Activated naive CD4-positive, alpha-beta T cell treated with anti-CD3 and anti-CD28 coated beads, Interleukin-2, amount 50 U/mL, for 72 hours (primary cell): ENCODE measurements at regions not wholly inside any gene's neighbourhood (a gene's known extent, or its start where the extent isn't known, plus 50 kb on each side); places are given as distances from the start of the nearest gene placed in this dataset.
"Not testable (repeated sequence)": the region's sequence is repeated elsewhere in the genome, so short reads cannot be mapped to it uniquely, and the experiment has no call there.

Source experiments
- ATAC-seq, 2 donors: fragments of 150-1000 bp; cut with Tn5 transposase; 2 replicates each; pipeline ENCODE4 v1.10.0; 2021; ENCODE audit warnings: mild to moderate bottlenecking in 2 of 2, moderate library complexity in 2 of 2
- DNase-seq, 2 donors: peaks; one replicate each; pipeline ENCODE4 v3.0.0; 2021 to 2022; ENCODE audit warnings: low spot score in 2 of 2
- H3K27ac Mint-ChIP-seq, 2 donors: one replicate each; pipeline ENCODE4 v1.8.0; 2022; ENCODE audit warnings: mild to moderate bottlenecking in 2 of 2, mixed read lengths in 2 of 2
- H3K36me3 Mint-ChIP-seq, 2 donors: one replicate each; pipeline ENCODE4 v1.8.0; 2022; ENCODE audit warnings: mixed read lengths in 2 of 2
- H3K9me3 Mint-ChIP-seq, 2 donors: one replicate each; pipeline ENCODE4 v1.8.0; 2022; ENCODE audit warnings: mixed read lengths in 2 of 2

DNA sequence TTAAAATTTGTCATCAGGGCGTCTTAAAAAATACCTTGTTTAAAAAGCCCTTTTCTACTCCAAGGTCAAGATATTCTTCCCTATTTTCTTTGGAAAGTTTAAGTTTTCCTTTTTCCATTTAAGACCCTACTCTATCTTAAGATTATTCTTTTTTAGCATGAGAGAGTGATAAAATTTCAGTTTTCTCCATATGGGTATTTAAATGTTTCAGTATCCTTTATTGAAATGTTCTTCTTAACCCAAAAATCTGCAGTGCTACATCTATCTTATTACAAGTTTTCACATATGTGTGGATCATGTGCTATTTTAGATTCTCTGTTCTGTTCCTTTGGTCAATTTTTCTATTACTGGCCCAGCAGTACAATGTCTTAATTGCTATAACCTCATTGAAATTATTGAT is 202.2 kb downstream of the TTC6 start:
- no peak overlapping the region for H3K27ac Mint-ChIP-seq
- DNase-seq: no peak
- H3K36me3 Mint-ChIP-seq: no peaks in the 10 kb centered on the region
- H3K9me3 Mint-ChIP-seq: peaks cover 0 to 9% of the 10 kb centered on the region in 2 donors
- ATAC-seq: no peak

DNA sequence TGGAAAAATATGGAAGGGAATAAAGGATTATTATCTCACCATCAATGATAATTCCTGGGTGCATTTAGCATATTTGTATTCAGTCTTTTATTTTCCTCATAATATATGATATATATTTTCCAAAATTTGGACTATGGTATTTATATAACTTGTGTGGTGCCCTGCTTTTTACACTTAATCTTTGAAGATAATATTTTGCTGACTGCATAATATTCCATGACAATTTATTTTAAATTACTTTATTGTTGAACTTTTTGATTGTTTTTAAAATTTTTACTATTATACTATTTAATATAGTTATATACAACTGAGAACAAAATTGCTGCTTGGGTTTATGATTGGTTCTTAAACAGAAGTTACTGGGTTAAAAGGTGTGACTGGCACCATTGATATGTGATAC is 212.3 kb downstream of the TTC6 start:
- DNase-seq (no peak), ATAC-seq (no peak)
- no peaks in the 10 kb centered on the region for H3K36me3 Mint-ChIP-seq
- no peaks in the 10 kb centered on the region for H3K9me3 Mint-ChIP-seq
- no peak overlapping the region for H3K27ac Mint-ChIP-seq

DNA sequence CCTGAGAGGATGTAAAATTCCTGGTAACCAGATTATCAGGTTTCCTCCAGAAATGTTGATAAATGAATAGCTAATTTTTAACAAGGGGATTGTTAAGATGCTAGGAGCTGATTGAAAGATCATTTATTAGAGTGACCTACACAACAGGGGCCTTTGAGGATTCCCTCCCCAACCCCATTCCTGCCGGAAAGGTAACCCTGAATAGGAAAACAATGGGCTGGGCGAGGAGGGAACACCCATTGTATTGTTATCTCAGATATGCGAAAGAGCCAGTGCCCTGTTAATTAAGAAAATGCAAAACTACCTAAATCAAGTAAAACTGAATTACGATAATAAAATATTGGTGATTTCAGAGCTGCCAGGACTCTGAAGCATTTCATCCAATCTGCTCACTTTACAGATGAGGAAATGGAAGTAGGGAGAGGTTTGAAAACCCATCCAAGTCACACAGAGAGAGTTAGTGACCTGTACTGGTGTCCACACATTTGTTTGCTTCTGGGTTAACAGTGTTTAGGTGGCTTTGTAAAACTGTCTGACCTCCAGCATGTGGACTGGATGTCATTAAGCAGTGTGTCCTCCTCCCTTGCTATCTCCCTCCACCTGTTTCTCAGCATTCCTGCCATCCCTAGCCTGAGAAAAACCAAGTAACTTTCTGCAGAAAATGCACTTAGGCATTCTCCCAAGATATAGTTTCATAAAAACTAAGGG is 214.8 kb downstream of the TTC6 start:
- ATAC-seq (no peak), DNase-seq (no peak)
- Mint-ChIP-seq H3K27ac (no peak overlapping the region), H3K36me3 (no peaks in the 10 kb centered on the region), H3K9me3 (no peaks in the 10 kb centered on the region)

DNA sequence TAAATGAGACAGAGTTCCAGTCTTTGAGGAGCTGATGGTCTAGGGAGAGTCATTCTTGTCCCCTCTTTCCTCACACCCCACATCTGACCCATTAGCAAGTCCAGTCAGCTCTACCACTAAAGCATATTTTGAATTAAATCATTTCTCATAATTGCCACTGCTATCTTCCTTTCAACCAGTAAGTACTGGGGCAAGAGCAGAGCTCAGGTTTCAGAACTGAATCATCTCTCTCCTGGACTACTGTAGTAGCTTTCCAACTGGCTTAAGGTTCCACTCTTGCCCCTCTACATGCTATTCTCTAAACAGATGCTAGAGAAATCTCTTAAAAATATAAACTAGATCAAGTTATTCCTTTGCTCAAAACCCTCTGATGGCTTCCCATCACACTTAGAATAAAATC is 218.3 kb downstream of the TTC6 start:
- no peaks in the 10 kb centered on the region for H3K9me3 Mint-ChIP-seq
- ATAC-seq: no peak

DNA sequence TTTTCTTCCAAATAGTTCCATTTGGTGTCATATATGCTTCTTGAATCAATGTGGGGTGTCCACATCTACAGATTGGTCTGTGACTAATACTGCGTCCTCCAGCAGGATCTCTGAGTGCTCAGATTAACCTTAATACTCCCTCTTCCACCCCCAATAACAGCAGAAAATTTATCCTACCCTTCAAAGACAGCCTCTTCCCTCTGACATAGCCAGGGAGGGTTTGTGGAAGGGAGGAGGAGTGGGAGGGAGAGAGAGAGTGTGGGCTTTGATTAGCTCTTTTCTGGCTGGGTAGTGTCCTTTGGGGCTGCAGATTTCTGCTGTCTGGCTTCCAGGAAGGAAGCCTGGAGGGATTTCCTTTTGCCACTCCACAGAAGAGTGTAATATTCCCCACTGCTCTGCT is 220.7 kb downstream of the TTC6 start:
- ATAC-seq (no peak), DNase-seq (no peak)
- no peaks in the 10 kb centered on the region for H3K36me3 Mint-ChIP-seq
- H3K27ac Mint-ChIP-seq: no peak overlapping the region
- H3K9me3 Mint-ChIP-seq: no peaks in the 10 kb centered on the region

More for the DNA sequence above, 218.3 kb downstream of the TTC6 start:
- DNase-seq: no peak
- no peaks in the 10 kb centered on the region for H3K36me3 Mint-ChIP-seq
- no peak overlapping the region for H3K27ac Mint-ChIP-seq

DNA sequence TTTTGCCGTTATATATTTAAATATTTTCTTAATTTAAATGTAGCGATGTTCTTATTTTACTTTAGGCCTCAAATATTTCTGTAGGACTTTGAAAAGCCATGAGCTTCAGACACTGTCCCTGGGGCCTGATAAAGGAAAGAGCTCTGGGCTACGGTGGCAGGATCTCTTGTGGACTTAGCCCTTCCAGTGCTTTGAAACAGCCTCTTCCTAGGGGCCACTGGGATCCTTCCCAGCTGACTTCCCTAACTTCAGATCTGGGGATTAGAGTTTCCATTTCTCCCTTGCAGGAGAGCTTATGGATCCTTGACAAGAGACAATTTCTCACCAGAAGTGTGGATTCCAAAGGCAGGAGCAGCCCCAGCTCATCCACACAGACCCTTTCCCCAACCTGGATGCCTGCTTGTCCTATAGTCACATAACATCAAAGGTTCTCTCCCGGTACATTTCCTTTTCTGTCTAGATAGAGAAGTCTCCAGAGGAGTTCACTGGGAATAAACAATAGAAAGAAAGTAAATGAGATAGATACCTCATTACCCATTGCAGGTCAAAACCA is 221.4 kb downstream of the TTC6 start:
- Mint-ChIP-seq H3K27ac (no peak overlapping the region), H3K36me3 (no peaks in the 10 kb centered on the region), H3K9me3 (no peaks in the 10 kb centered on the region)
- no peak for DNase-seq
- no peak for ATAC-seq

DNA sequence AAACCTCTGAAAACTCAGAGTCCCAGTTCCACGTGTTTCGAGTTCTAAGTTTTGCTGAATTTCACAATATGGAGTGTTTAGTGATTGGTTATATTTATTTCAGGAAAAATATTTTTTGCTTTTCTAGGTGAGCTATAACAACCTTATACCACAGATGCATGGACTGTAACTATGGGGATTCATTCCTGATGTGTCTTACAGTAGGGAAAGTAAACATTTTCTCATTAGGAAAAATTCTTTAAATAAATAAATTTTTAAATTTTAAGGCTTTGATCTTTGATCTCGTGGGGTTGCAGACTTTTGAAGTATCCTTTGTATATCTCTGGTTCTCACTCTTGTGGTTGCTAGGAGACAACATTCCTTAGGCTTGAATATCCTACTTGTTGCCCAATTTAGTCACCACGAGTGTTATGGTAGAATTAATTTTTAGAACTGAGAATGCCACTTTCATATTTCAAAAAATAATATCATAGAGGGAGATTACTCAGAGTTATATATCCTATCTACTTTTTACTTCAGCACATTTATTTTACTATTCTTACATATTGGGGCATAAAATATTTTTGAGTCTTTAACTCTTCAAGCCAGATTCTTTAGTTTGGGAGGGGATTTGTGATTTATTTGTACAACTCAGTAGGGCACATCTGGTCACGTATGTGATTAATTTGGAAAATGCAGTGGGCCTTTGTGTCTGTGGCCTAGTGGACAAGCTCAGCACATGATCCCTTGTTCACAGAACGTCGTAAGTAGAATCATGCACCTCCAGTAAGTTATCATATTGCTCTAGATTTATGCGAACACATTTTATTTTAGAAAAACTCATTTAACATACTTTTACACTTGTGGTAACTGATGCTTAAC is 224.0 kb downstream of the TTC6 start:
- Mint-ChIP-seq H3K9me3 (no peaks in the 10 kb centered on the region), H3K36me3 (no peaks in the 10 kb centered on the region), H3K27ac (no peak overlapping the region)
- no peak for DNase-seq
- no peak for ATAC-seq

DNA sequence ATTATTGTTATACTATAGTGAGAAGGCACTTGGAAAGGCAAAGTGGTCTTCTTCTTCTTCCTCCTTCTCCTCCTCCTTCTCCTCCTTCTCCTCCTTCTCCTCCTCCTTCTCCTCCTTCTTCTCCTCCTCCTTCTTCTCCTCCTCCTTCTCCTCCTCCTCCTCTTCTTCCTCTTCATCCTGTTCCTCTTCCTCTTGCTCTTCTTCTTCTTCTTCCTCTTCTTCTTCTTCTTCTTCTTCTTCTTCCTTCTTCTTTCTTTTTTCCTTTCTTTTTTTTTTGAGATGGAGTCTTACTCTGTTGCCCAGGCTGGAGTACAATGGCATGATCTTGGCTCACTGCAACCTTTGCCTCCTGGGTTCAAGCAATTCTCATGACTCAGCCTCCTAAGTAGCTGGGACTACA is 225.4 kb downstream of the TTC6 start:
- not testable (repeated sequence) for H3K27ac Mint-ChIP-seq, H3K9me3 Mint-ChIP-seq, ATAC-seq, DNase-seq, H3K36me3 Mint-ChIP-seq

DNA sequence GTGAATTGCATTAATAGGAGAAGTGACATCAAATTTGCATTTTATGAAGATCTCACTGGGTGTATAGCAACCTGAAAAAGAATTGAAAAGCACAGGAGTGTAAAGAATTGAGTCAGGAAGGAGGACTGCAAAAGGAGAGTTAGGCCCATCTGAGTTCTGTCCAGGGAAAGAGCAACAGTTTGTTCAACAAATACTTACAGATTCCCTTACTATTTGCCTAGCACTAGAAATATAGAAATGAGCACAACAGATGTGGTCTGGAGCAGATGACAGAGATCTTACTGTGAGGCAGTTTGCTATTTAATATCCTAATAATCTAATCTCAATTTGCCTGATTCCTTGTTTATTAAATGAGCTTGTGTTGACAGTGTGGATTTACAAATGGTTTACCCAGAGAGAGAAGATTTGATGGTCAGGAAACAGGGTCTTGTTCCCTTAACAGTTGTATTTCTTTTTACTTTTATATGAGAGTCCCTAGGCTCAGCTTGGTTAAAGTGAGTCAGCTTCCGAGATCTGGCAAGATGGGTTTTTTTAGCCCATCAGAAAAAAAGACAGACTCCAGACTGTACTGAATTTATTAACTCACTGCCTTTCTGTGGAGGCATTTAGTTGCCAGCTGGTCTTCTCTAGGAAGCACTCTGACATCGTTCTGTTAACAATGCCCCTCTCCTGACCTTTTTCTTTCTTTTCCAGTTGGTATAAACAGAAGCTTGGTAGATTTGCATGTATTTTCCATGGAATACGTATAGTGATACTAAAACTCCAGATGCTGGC is 229.7 kb downstream of the TTC6 start:
- H3K36me3 Mint-ChIP-seq: no peaks in the 10 kb centered on the region
- DNase-seq (no peak), ATAC-seq (no peak)
- no peak overlapping the region for H3K27ac Mint-ChIP-seq
- H3K9me3 Mint-ChIP-seq: no peaks in the 10 kb centered on the region

DNA sequence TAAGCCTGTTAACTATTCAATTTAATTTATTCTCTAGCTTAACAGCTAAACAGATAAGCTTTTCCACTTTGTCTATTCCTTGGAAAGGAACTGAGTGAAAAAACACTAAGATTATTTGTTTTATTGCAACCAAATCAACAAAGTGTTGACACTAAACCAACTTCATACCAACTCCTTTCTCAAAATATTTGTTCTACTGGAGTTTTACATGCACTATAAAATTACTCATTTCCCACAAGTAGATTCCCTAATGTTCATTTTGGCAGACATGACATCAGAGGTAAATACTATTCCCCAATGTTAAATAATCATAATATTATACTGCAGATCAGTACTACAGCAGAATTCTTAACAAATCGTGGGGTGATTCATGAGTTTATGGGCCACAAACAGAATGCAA is 231.4 kb downstream of the TTC6 start:
- Mint-ChIP-seq H3K36me3 (peaks cover 0 to 10% of the 10 kb centered on the region in 2 donors), H3K27ac (no peak overlapping the region), H3K9me3 (peaks cover 0 to 10% of the 10 kb centered on the region in 2 donors)
- DNase-seq (no peak), ATAC-seq (no peak)

DNA sequence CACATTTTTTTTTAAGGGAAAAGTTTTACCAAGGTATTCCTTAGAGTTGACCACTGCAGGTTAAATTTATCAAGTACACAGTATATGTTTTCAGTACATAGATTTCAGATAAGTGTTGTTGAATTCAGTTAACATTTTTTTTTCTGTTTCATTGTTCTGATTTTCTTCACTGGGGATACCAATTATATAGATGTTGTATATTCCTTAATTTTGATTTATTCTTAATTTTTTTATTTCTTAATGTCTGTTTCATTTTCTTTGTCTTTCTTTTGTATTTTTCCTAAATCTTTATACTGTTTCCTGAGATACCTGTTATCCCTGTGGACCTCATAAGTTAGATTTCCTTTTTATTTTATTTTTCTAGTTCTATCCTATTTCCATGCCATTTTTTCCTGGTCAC is 234.8 kb downstream of the TTC6 start:
- ATAC-seq (no peak), DNase-seq (no peak)
- Mint-ChIP-seq H3K27ac (no peak overlapping the region), H3K9me3 (peaks cover 11 to 19% of the 10 kb centered on the region in 2 donors), H3K36me3 (peaks cover 0 to 18% of the 10 kb centered on the region in 2 donors)

DNA sequence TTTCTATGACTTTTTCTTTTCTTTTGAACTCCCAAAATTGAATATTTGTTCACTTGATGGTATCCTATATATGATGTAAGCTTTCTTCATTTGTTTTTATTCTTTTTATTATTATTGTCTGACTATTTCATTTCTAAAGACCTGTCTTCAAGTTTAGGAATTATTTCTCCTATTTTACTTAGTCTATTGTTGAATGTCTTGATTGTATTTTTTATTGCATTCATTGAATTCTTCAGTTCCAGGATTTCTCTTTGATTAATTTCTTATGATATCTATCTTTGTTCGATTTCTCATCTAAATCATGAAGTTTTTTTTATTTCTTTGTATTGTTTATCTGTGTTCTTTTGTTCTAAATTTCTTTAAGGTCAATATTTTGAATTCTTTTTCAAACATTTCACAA is 238.8 kb downstream of the TTC6 start:
- H3K27ac Mint-ChIP-seq: no peak overlapping the region
- ATAC-seq (no peak), DNase-seq (no peak)
- H3K36me3 Mint-ChIP-seq: peaks cover 0 to 21% of the 10 kb centered on the region in 2 donors
- H3K9me3 Mint-ChIP-seq: peaks cover 27 to 28% of the 10 kb centered on the region in 2 donors

DNA sequence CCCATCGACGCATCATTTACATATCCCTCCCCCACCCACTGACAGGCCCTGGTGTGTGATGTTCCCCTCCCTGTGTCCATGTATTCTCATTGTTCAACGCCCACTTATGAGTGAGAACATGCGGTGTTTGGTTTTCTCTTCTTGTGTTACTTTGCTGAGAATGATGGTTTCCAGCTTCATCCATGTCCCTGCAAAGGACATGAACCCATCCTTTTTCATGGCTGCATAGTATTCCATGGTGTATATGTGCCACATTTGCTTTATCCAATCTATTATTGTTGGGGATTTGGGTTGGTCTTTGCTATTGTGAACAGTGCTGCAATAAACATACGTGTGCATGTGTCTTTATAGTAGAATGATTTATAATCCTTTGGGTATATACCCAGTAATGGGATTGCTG is 243.3 kb downstream of the TTC6 start:
- ATAC-seq, DNase-seq, H3K27ac Mint-ChIP-seq: not testable (repeated sequence)
- H3K36me3 Mint-ChIP-seq: peaks cover 0 to 17% of the 10 kb centered on the region in 2 donors
- H3K9me3 Mint-ChIP-seq: peaks cover 16 to 25% of the 10 kb centered on the region in 2 donors

DNA sequence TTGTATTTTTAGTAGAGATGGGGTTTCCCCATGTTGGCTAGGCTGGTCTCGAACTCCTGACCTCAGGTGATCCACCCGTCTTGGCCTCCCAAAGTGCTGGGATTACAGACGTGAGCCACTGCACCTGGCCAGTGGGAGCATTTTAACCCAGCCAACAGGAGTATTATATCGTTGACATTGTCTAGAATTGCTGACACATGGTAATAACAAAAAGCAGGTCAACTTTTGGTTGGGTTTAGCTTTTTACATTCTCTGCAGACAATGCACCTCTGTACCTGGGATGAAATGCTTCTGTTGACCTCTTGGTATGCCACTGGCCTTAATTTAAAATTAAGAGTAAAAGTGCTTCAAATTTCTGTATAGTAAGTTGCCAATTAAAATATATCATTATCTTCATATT is 245.6 kb downstream of the TTC6 start:
- not testable (repeated sequence) for ATAC-seq, DNase-seq, H3K27ac Mint-ChIP-seq, H3K36me3 Mint-ChIP-seq
- peaks cover 12 to 16% of the 10 kb centered on the region in 2 donors for H3K9me3 Mint-ChIP-seq

DNA sequence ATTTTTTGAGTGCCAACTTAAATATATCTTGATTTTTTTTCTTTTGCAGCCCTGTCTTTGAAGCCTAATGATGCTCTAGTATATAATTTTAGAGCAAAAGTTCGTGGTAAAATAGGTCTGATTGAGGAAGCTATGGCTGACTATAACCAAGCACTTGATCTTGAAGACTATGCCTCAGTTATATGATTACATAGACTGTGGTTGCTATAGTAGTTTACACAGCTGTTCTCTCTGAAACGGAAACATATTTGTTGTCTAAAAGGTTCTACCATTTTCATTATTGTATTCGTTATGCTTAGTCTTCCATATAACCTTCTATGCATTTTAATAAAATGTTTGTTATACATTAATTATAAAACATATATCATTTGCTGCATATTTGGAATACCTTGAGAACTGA is 246.7 kb downstream of the TTC6 start:
- no peak for ATAC-seq
- Mint-ChIP-seq H3K27ac (no peak overlapping the region), H3K36me3 (peaks cover 0 to 6% of the 10 kb centered on the region in 2 donors), H3K9me3 (peaks cover 11 to 14% of the 10 kb centered on the region in 2 donors)
- no peak for DNase-seq

DNA sequence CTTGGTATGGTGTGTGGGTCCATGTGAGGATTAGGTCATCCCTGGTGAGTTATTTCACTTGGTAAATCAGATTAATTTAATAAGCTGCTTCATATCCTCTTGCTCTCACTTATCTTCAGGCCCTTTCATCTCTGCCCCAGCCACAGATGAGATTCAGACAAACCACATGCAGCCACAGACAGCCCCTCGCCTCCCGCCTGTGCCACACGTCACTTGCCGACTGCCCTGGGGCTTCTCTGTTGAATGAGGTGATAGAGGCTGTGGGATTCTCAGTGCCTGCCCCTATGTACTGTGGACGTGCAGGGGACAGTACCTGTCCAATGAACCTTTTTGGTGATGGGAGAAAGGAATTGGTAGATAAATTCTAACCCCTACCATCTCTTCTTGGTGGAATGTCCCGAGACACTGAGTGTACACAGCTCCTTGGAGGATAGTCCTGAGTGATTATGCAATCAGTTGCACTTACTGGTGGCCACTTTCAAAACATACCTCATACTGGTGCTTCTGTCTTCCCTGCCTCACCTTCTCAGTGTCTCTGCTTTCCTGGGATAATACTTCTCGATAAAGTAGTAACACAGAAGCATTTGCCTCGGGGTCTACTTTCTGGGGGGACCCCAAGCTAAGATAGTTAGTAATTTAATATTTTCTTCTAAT is 248.7 kb downstream of the TTC6 start:
- Mint-ChIP-seq H3K36me3 (peaks cover 0 to 6% of the 10 kb centered on the region in 2 donors), H3K9me3 (peaks cover 6 to 7% of the 10 kb centered on the region in 2 donors), H3K27ac (no peak overlapping the region)
- DNase-seq (no peak), ATAC-seq (no peak)
